Hippocampal formation (tissue), 2 donors: ENCODE measurements at regions not wholly inside any gene's neighbourhood (a gene's known extent, or its start where the extent isn't known, plus 50 kb on each side); places are given as distances from the start of the nearest gene placed in this dataset.

ENCODE experiments used
- DNase-seq, 2 donors: peaks; one replicate each; lab custom pipeline; 2025; lab: John Stamatoyannopoulos, UW

- no peak for DNase-seq
Measured at GRCh38 chr14:53516261-53516774, 363.2 kb upstream of the DDHD1 start.

GRCh38 chr14:53515276-53515675 is 362.2 kb upstream of the DDHD1 start:
- DNase-seq: no peak

- no peak for DNase-seq
Measured at GRCh38 chr14:53514197-53514596, 361.1 kb upstream of the DDHD1 start.

GRCh38 chr14:53510281-53510912 is 357.3 kb upstream of the DDHD1 start:
- no peak for DNase-seq

GRCh38 chr14:53509276-53510244 is 356.4 kb upstream of the DDHD1 start:
- no peak for DNase-seq

GRCh38 chr14:53501361-53502211 is 348.5 kb upstream of the DDHD1 start:
- DNase-seq: no peak

- DNase-seq: no peak
Measured at GRCh38 chr14:53500191-53500590, 347.1 kb upstream of the DDHD1 start.

- DNase-seq: no peak
Measured at GRCh38 chr14:53496668-53497067, 343.5 kb upstream of the DDHD1 start.

GRCh38 chr14:53495846-53496343 is 342.8 kb upstream of the DDHD1 start:
- no peak for DNase-seq

- DNase-seq: no peak
Measured at GRCh38 chr14:53494587-53494986, 341.5 kb upstream of the DDHD1 start.

GRCh38 chr14:53493860-53494259 is 340.7 kb upstream of the DDHD1 start:
- no peak for DNase-seq

- DNase-seq: no peak
Measured at GRCh38 chr14:53493320-53493719, 340.2 kb upstream of the DDHD1 start.

- no peak for DNase-seq
Measured at GRCh38 chr14:53491884-53492277, 338.8 kb upstream of the DDHD1 start.

- DNase-seq: no peak
Measured at GRCh38 chr14:53491256-53491883, 338.2 kb upstream of the DDHD1 start.

GRCh38 chr14:53478174-53478573 is 325.1 kb upstream of the DDHD1 start:
- no peak for DNase-seq

- DNase-seq: no peak
Measured at GRCh38 chr14:53473480-53473879, 320.4 kb upstream of the DDHD1 start.

GRCh38 chr14:53472306-53472705 is 319.2 kb upstream of the DDHD1 start:
- DNase-seq: no peak

GRCh38 chr14:53470351-53471043 is 317.4 kb upstream of the DDHD1 start:
- DNase-seq: no peak

GRCh38 chr14:53468876-53469275 is 315.8 kb upstream of the DDHD1 start:
- DNase-seq: no peak

GRCh38 chr14:53464376-53464775 is 311.3 kb upstream of the DDHD1 start:
- no peak for DNase-seq
